GM12878 (cell line): ENCODE measurements at regions not wholly inside any gene's neighbourhood (a gene's known extent, or its start where the extent isn't known, plus 50 kb on each side); places are given as distances from the start of the nearest gene placed in this dataset.

ENCODE experiments used
- BHLHE40 ChIP-seq, 2 experiments: fragments of 450-650 bp in 1 of 2; IDR thresholded peaks; 2 replicates each; pipeline ENCODE4 v1.6.1; 2011 to 2017; ENCODE audit warnings: low read depth in 2 of 2, borderline replicate concordance in 1 of 2, improper control_type of control experiment in 1 of 2, low read length in 1 of 2, mild to moderate bottlenecking in 1 of 2
- PRDM15 ChIP-seq: fragments of 450-650 bp; formaldehyde crosslinking; IDR thresholded peaks from 2 replicates; pipeline ENCODE4 v1.4.0; 2020; ENCODE audit warnings: mild to moderate bottlenecking, moderate library complexity
- SREBF2 ChIP-seq: IDR thresholded peaks from 2 replicates; pipeline ENCODE4 v1.6.1; 2012; ENCODE audit warnings: mild to moderate bottlenecking, low read length
- ZBTB40 ChIP-seq: fragments of 450-650 bp; IDR thresholded peaks from 2 replicates; pipeline ENCODE4 v1.6.1; 2016; ENCODE audit warnings: mild to moderate bottlenecking, moderate library complexity, borderline replicate concordance

DNA sequence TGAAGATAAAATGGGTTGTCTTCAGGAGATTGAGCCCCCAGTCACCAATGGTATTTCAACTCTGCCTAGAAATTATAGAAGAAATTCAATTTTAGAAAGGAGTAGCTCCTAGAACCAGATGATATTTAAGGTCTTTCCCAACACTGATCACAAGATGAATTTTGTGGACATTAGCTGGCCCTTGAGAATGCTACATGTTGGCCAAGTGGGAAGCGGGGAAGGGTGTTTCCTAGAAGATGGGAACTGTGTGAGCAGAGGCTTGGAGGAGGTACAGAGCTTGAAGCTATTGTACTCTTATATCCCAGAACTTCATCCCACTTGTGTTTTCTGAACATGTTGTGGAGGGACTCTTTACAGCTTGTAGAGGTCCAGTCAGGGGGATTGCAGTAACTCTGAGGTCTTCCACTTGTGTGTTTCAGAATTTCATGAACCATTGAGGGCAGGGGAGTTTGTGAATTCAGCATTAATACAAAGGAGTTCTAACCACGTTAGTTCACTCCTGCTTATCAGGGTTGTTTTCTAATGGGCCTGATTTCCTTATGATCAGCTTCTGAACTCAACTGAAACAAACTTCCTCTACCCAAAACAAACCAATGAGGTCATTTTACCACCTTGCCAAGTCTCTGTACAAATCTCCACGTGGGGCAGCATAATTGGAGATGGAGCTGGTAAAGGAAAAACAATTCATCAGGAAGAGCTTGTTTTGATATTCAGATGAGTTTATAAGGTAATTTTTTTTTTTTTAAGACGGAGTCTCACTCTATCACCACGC is 152.6 kb upstream of the TPM1 start (continued):
- TF ChIP-seq BHLHE40 (IDR thresholded peaks at IDR 0.05; ENCODE audit: borderline replicate concordance in 1 of 2, low read depth in 2 of 2, low read length in 1 of 2) (no peak), SREBF2 (no peak), ZBTB40 (no peak), PRDM15 (CRISPR knock-in tag) (no peak)
